SKM-1 (cell line): ENCODE measurements at regions not wholly inside any gene's neighbourhood (a gene's known extent, or its start where the extent isn't known, plus 50 kb on each side); places are given as distances from the start of the nearest gene placed in this dataset.
"Not testable (repeated sequence)": the region's sequence is repeated elsewhere in the genome, so short reads cannot be mapped to it uniquely, and the experiment has no call there.

Experiments
- DNase-seq: peaks from one replicate; lab custom pipeline; 2025; ENCODE audit not compliant: unreplicated experiment; lab: John Stamatoyannopoulos, UW

DNA sequence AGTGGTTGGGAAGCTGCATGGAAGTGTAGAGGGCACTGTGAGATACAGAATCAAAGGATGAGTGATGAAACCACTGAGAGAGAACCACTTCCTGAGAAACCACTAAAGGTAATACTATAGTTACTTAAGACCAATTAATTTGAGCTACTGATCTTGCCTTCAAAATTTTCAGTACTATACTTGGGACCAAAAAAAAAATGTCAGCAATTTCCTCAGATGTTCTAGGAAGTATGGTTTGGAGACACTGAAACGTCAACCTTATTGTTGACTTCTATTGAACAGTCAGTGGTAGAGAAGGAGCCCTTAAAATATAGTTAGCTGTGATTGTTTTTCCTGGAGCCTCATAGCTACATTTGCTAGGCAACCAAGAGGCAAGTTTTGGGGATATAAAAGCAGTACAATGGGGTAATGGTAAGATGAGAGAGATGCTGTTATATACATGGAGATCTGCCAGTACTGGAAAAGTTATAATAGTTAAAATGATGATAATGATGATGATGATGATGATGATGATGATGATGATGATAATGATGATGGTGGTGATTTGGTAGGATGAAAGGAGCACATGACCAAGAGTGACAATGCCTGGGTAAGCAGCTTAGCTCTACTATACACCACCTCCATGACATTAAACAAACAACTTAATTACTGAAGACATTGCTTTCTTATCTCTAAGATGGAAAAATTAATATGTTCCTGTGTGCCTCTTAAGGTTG is 300.9 kb upstream of the G2E3 start:
- no peak for DNase-seq

GRCh38 chr14:30260833-30261607 is 297.9 kb upstream of the G2E3 start:
- DNase-seq = no peak

GRCh38 chr14:30264161-30264560 is 294.8 kb upstream of the G2E3 start:
- no peak for DNase-seq

DNA sequence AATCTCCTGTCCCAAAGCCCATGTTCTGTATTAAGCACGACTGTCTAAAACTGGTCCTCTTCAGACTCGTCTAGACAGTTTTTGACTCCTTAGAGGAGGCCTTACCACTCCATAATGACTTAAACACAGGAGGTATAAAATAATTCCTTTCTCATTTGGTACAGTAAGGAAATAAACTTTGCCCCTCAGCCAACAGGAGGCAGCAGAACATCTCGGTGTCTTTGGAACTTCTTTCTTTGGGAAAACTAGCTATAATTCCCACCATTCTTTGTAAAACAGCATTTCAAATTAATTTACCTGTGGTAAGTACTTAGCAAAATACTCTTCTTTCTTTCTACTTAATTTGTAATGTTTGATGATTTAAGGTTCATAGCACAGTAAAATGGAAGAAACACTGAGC is 292.7 kb upstream of the G2E3 start:
- no peak for DNase-seq

DNA sequence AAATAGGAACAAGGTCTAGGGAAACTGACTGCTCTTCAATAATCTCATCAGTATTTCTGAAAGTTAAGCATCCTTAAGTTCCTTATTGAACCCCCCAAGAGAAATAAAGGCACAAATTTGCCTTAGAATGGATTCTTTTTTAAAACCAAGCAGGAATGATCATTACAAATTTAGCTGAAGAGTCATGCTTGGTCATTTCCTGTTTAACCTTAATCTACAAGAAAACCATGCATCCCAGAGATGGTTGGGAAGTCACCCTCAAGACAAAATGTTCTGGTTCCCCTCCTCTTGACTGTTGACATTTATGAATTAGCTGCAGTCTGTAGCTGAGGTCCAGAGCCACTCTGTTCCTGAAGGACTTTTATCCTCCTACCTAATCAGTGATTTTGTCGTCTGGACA is 291.8 kb upstream of the G2E3 start:
- DNase-seq = no peak

DNA sequence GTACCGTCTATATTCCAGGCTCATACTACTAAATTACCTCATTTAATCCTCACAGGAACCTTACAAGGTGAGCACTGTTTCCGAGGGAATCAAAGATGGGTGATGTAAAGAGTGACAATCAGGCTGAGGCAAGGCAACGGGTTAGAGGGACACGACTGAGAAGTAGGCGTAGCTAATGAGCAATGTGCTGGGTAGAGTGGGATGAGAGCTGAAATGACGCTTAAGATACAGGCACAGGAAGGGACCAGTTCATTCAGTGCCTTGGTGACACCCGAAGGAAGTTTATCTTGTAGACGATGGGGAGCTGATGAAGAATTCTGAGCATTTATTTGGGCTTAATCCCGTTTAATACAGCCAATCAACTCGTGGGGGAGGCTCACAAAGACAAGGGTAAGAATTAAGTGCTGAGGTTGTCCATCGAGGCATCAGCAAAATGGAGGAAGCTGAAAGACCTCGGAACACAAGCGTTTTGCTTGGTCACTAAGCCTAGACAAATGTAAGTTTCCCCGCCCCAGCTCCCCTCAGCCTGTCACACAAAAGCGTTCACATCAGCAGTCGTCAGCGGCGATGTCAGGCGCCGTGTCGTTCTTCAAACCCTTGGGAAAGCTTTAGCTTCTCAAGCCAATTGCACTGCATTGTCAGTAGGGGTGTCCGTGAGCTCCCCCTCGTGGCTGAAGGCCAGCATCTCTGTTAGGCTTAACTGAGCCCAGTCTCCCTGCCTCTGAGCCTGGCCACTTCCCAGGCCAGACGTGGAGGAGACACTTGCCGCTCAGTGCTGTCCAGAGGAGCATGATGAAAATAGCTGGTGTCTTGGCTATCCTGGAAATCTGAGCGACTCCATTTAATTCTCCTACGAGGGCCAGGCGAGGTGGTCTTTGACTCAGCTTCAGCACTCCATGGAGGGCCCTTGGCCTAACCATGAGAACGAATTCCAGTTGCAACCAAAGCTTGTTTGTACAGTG is 288.5 kb upstream of the G2E3 start:
- DNase-seq = no peak

GRCh38 chr14:30271811-30272323 is 287.1 kb upstream of the G2E3 start:
- DNase-seq = no peak

DNA sequence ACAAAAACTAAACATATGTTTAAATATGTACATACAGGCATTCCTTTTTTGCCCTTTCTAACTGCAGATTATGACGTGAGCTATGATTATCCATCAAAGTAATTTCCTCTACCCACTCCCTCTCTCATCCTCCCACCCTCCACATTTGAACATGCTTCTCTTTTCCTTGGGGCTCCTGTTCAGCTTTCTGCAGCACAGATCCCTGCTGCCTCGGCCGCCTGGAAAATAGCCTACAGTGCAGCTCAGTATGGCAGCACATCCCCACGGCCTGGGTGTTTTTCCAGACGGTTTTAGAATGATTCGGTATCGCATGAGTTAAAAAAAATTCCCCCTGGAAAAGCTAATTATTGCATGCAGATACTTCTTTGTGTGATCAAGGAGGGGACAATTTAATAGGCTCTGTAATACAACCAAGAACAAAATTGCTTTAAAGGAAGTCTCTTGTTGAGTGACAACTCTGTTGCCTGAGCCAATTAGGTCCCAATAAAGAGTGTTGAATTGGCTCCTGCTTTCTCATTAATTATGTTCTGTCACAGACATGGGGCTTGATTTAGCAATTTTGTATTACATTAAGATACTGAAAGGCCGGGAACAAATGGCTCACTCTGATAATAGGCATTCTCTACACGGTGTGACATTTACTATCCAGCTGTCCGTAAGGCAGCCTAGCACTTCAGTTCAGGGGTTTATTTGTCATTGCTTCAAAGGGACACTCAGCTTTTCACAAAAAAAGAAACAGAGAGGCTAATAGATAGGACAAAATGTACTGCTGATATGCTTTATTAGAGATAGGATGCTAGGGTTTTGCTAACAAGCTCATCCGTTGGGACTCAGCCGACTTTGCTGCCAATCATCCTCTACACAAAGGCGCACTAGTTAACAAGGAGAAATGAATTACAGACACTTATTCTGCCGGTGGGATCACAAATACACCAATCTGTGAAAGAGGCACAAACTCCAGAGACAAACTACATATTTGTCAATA is 285.8 kb upstream of the G2E3 start:
- DNase-seq = no peak

- DNase-seq = no peak
Observed at GRCh38 chr14:30275604-30276003, 283.4 kb upstream of the G2E3 start.

- DNase-seq = no peak
Observed at GRCh38 chr14:30277268-30277667, 281.7 kb upstream of the G2E3 start.

GRCh38 chr14:30278856-30279255 is 280.1 kb upstream of the G2E3 start:
- DNase-seq = not testable (repeated sequence)

DNA sequence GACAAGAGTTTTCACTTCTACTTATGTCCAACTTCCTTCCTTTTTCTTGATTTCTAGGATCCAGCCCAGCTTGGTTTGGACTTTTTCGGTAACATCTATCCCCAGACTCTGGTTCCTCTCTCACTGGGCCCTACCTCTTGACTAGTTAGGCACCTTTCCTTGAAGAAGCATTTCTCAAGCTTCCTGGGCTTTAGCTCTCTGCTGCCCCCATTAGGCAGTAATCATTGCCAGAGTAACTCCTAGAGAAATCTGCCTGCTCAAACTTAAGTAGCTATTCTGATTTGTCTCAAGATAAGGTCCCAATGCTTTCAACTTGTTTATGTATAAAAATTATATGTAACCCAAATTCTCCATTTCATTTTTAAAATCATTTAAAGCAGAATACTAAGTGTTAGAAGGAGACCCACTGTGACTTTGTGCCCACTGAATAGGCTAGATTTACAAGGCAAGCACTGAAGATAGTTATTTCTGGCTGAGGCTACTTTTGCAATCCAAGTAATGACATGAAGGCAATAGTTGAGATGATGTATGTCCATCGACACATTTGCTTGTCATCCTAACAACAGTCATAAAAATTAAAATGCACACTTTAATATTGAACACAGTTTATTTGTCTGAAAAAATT is 275.0 kb upstream of the G2E3 start:
- DNase-seq = no peak

GRCh38 chr14:30284808-30285207 is 274.1 kb upstream of the G2E3 start:
- DNase-seq = no peak

DNA sequence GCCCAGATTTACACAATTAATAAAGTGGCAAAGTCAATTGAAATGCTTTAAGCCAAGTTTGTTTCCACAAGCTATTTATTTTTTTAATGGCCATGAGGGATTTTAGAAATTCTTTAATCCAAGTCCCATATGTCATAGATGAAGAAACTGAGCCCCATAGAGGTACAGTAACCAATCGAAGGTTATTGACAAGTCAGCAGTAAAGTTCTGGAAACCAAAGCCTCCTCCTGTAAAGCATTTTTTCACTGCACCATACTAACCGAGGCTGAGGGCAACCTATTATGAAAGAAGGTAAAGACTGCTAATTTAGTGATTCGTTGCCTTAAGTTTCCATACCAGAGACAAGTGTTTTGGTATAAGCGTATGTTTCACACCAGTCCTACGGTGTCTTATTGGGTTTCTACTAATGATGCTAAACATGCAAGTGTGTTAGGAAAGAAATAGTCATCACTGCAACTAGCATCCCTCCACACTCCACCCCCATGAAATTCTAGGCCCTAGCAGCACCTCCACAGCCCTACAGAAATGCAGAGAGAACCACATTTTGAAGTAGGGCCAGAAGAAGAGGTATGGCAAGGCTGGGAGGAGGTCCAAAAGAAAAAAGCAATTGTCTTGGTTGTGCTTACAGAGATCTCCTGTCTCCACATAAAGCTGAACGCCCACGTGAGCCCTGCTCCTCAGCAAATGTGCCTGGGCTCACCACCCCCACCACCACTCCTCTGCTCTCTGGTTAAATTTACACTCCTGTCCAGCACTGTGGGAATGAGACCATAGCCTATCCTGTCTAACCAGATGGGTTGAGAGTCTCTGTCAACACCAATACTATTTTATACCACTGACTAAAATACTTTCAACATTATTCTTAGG is 271.1 kb upstream of the G2E3 start:
- no peak for DNase-seq

GRCh38 chr14:30290001-30290400 is 269.0 kb upstream of the G2E3 start:
- no peak for DNase-seq

- DNase-seq = no peak
Observed at GRCh38 chr14:30291216-30291615, 267.7 kb upstream of the G2E3 start.

DNA sequence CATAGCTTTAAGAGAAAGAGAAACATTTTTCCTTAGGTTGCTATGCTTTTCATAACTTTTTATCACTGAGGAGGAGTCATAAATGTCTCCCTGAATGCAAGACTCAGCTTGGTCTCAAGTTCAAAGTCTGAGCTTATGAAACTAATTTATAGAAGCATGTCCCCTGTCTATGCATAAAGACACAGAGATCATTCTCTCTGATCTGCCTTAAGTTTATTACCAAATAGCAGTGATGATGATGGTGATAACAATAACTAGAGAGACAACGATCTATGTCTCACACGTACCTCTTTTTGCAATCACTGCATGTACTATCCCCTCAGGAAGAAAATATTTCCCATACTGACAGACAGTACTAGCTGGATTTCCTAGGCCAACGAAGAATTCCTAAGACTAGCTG is 266.4 kb upstream of the G2E3 start:
- DNase-seq = no peak

DNA sequence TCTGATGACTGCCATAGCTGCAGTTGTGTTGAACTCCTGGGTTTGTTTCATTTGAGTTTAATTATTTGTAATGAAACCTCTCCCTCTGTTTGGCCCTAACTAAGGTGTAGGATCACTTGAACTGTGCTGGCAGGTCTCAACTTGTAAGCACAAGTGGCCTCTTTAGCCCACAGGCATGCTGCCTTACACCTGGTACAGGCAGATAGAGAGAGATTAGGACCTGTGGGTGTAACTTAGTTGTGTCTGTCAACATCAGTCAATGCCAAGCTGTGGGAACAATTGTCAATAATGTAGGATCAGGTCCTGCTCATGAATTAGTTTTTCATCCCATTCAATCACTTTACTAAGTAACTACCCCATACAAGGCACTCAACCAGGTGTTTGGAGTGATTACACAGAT is 263.0 kb upstream of the G2E3 start:
- no peak for DNase-seq

DNA sequence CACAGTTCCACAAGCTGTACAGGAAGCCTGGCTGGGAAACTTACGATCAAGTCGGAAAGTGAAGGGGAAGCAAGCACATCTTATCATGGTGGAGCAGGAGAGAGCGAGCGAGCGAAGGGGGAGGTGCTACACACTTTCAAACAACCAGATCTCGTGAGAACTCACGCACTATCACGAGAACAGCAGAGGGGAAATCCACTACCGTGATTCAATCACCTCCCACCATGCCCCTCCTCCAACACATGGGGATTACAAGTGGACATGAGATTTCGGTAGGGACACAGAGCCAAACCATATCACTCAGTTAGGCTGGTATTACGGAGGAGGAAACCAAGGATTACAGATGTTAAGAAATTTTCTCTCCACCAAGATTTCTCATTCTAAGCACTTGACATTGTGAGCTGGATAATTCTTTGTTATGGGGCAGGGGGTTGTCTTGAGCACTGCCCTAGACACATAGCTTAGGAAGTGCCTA is 262.0 kb upstream of the G2E3 start:
- DNase-seq = no peak
